GM12891 (cell line): ENCODE measurements at regions not wholly inside any gene's neighbourhood (a gene's known extent, or its start where the extent isn't known, plus 50 kb on each side); places are given as distances from the start of the nearest gene placed in this dataset.
A peak's percentile ranks its signal among the peaks of the same experiment; 100 is the strongest.

ENCODE experiments used
- DNase-seq: peaks from one replicate; pipeline ENCODE4 v3.0.0; 2011; ENCODE audit warnings: low spot score; ENCODE audit not compliant: insufficient read length
- FAIRE-seq: peaks from 2 replicates; lab custom pipeline; 2011; peaks lifted over from hg19 to GRCh38; lab: Jason Lieb, UNC
- PAX5 ChIP-seq: IDR thresholded peaks from 2 replicates; pipeline ENCODE4 v1.6.1; 2011; ENCODE audit warnings: low read length, moderate library complexity, mild to moderate bottlenecking; ENCODE audit not compliant: insufficient read depth, severe bottlenecking
- POLR2A ChIP-seq: IDR thresholded peaks from 2 replicates; pipeline ENCODE4 v1.6.1; 2011; ENCODE audit warnings: low read depth, low read length, control low read depth
- POLR2AphosphoS5 ChIP-seq: IDR thresholded peaks from 2 replicates; pipeline ENCODE4 v1.6.1; 2011; ENCODE audit warnings: low read depth, low read length, control low read depth
- POU2F2 ChIP-seq: IDR thresholded peaks from 2 replicates; pipeline ENCODE4 v1.6.1; 2011; ENCODE audit warnings: low read depth, mild to moderate bottlenecking, control low read depth, low read length, moderate library complexity
- SPI1 ChIP-seq: IDR thresholded peaks from 2 replicates; pipeline ENCODE4 v1.6.1; 2011; ENCODE audit warnings: low read depth, low read length, control low read depth
- TAF1 ChIP-seq: IDR thresholded peaks from 2 replicates; pipeline ENCODE4 v1.6.1; 2011; ENCODE audit warnings: low read depth, low read length, control low read depth

- FAIRE-seq (no peak), DNase-seq (no peak)
- TF ChIP-seq POU2F2 = no peak
- no peak for TF ChIP-seq SPI1
- TF ChIP-seq PAX5 = no peak
- no peak for TF ChIP-seq TAF1
- TF ChIP-seq POLR2A = no peak
- TF ChIP-seq POLR2AphosphoS5 = no peak
Measured at GRCh38 chr5:122715095-122715494, 59.8 kb upstream of the SNX2 start.

- FAIRE-seq (no peak), DNase-seq (no peak)
- TF ChIP-seq TAF1 (no peak), POU2F2 (no peak), POLR2AphosphoS5 (no peak), SPI1 (no peak), POLR2A (no peak), PAX5 (no peak)
Measured at GRCh38 chr5:122718611-122719010, 56.3 kb upstream of the SNX2 start.

- FAIRE-seq (peak; percentile 43), DNase-seq (no peak)
- no peak for TF ChIP-seq POLR2AphosphoS5
- no peak for TF ChIP-seq PAX5
- no peak for TF ChIP-seq POLR2A
- TF ChIP-seq POU2F2 = no peak
- no peak for TF ChIP-seq TAF1
- TF ChIP-seq SPI1 = no peak
Measured at GRCh38 chr5:122719991-122720746, 54.7 kb upstream of the SNX2 start.

GRCh38 chr5:122721127-122721526 is 53.8 kb upstream of the SNX2 start:
- no peak for DNase-seq
- TF ChIP-seq POU2F2 = no peak
- TF ChIP-seq TAF1 = no peak
- no peak for TF ChIP-seq POLR2AphosphoS5
- TF ChIP-seq PAX5 = no peak
- no peak for FAIRE-seq

- TF ChIP-seq PAX5 (no peak), POLR2A (no peak), TAF1 (no peak), POU2F2 (no peak), POLR2AphosphoS5 (no peak), SPI1 (no peak)
- FAIRE-seq (no peak), DNase-seq (no peak)
Measured at GRCh38 chr5:122722341-122722740, 52.5 kb upstream of the SNX2 start.

- DNase-seq (peak; percentile 32), FAIRE-seq (peak; percentile 95)
Measured at GRCh38 chr5:122723606-122724352, 51.1 kb upstream of the SNX2 start.

More at GRCh38 chr5:122723606-122724352, 51.1 kb upstream of the SNX2 start:
- TF ChIP-seq PAX5 = no peak
- TF ChIP-seq POU2F2 = no peak
- no peak for TF ChIP-seq POLR2AphosphoS5
- TF ChIP-seq SPI1 = peak; percentile 77
- TF ChIP-seq POLR2A = no peak
- no peak for TF ChIP-seq TAF1
